ENCODE measurements at regions not wholly inside any gene's neighbourhood (a gene's known extent, or its start where the extent isn't known, plus 50 kb on each side); places are given as distances from the start of the nearest gene placed in this dataset.

DNA sequence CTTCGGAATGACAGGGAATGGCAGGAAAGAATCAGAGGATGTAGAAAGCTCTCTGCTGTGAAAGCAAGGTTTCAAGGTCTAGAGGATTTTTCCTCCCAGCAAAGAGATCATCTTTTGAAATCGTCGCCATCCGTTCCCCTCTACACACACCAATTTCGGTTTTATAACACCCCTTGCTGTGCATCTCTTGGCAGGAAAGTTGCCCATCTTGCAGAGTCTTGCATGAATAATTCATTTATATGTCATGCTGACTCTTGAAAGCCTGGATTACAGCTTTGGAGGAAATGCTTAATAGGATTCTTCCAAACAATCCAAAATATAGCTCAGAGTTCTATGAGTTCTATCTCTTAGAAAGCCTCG, 262.7 kb downstream of the CHL1 start:
- DNase-seq, result no peak

GRCh38 chr3:461006-461405, 264.4 kb downstream of the CHL1 start:
- DNase-seq, result no peak

DNA sequence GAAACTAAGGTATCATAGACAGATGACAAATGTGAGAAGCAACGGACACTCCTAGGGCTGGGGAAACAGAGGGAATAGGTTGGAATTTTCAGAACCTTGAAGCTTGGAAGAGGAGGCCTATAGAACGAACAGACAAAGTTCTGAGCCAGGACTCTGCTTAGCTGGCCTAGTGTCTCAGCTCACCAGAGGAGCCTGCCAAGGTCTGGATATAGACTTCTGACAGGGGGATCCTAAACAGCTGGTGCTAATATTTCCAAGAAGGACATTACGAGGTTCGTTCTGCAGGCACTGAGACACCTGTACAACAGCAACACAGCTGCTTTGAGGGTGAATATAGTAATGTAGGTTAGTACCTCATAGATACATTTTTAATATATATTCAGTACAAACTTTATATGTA, 266.3 kb downstream of the CHL1 start:
- no peak for DNase-seq

DNA sequence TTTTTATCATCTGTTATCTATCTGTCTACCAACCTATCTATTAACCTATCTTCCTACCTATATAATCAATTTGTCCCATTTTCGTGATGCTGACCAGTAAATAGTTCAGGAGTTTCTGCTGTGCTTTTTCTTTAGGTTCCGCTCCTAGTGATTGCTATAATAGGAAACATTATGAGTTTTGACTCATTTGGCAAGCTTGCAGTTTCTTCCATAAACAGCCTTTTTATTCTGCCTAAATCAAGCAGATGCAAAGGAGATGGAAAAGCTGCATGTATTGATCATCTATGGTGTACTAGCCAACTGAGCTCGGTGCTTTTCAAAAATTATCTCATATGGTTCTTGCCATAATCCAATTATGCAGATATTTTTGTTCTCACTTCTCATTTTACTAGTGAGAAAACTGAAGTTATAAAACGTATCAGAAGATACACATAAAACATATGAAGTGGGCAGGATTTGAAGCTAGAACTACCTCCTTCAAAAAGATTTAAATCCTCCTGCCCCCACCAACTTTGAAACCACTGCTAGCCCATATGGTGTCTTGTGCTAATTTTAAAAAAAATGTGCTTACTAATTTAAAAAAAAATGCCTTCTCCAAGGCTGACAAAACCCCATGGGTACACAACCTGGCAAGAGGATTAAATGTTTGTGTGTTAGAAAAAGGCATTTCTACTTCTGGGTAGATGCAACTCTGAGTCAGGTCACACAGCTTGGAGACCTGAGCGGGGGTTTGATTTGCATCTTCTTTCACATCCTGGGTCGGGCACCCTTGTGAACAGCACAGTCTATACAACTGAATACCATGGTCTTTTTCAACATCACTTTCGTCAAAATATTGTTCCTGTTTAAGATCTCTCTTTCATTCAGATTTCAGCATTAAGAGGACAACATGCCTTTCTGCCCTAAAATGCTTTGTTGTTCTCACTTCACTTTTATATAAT, 267.0 kb downstream of the CHL1 start:
- no peak for DNase-seq

DNA sequence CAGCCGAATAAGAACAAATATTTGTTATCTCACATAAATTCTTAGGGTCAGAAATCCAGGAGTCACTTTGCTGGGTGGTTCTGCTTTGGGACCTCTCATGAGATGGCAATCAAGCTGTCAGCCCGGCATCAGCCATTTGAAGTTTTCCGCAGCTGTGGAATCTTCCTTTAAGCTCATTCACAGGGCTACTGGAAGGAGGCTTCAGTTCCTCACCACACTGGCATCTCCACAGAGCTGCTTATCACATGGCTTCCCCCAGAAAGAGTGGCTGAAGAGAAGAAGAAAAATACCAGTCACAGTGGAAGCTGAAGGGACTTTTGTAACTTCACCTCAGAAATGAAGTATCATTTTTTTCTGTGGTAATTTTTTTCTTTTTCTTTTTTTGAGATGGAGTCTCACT, 267.7 kb downstream of the CHL1 start:
- no peak for DNase-seq

DNA sequence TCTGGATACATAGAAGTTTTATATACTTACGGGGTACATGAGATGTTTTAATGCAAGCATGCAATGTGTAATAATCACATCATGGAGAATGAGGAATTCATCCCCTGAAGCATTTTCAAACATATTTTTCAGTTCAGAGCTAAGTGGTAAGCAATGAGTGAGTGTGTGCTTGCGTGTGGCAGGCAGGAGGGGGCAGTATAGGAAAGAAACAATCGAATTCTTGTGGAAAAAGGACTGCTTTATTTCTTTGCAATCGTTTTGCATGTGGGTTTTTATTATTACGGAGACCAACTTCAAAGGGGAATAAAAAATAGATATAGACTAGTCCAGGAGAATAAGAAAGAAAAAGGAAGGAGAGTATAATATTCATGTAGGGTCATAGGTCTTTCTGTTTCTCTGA, 271.6 kb downstream of the CHL1 start:
- no peak for DNase-seq

DNA sequence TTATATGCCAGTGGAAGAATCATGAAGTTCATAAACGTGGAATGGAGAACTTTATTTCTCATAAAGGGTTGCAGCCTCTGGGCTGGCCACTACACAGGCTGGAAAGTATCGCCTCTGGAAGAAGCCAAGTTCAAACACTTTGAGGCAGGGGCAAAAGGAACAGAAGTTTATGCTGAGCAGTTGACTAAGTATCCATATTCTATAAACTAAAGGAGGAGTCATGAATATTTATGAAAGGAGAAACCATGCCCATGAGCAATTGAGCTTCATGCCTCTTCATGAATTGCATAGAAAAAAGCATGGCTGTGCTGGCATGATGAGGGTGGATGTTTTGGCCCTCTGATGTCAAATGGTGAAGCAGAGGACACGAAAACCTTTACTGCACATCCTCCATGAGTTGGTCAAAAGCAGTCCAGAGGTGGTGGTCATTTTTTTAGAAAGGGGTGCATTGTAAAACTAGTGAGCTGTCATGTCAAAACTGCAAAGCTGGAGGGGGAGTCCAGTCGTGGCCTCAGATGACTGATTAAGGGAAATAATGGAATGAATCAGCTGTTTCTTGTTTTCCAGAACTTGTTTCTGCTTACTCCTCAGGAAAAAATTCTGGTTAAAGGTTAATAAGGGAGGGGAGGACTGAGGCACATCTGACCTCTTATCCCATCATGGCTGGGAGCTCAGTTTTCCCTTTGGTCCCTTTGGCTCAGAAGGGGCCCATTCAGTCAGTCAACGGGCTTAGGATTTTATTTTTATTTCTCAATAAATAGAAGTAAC, 276.7 kb downstream of the CHL1 start:
- DNase-seq, result no peak

GRCh38 chr3:474828-475227, 278.3 kb downstream of the CHL1 start:
- DNase-seq, result no peak

GRCh38 chr3:480070-480469, 283.5 kb downstream of the CHL1 start:
- no peak for DNase-seq

- no peak for DNase-seq
These were observed 284.5 kb downstream of the CHL1 start for GRCh38 chr3:481111-481510.

DNA sequence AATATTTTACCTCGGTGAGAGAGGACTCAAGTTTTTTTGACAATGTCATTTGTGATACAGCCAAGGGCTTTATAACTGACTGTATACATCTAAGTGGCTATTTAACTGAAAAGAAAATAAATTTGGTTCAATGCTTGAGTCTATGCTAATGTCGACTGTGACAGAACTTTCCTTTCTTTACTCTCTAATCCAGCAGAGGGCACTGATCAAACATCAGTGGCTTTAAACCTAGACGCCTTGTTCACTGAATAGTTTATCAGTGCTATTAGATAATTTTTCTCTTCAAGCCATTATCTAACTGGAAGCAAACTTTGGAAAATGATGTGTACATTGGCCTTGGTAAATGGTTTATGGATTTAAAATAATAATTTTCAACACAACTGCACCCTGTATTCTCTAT, 285.1 kb downstream of the CHL1 start:
- DNase-seq, result no peak

GRCh38 chr3:482479-482878, 285.9 kb downstream of the CHL1 start:
- no peak for DNase-seq

DNA sequence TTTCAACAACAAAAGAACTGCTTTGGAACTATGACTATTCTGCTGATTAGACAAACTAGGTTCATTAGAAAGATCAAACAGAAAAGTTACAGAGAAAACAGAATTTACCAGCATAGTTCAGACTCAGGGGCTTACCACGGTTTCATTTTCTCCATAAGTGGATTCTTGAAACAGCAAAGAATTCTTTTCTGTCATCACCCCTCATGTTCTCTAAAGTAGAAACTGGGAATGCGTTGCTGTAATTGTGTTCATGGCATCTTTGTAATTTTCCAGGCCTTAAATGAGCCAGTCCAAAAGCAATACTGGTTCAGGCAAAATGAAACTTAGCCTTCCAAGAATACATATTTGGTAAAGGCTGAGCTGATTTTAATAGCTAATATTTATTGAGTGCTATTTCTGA, 287.8 kb downstream of the CHL1 start:
- DNase-seq, result no peak

DNA sequence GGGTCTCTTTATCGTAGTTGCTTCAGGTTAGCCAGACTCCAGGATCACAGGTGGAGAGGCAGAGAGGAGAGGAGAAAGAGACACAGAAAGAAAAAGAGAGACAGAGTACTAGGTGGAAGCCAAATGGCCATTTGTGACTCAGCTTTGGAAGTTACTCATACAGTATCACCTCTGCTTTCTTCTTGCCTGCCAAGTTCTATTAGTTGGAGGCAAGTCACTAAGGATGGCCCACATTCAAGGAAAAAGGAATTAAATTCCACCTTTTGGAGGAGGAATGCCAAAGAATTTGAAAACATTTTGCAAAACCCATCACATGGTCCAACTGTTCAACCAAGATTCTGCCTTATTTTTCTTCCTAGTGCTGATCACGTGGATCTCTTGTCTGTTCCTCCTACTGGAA, 291.1 kb downstream of the CHL1 start:
- no peak for DNase-seq

DNA sequence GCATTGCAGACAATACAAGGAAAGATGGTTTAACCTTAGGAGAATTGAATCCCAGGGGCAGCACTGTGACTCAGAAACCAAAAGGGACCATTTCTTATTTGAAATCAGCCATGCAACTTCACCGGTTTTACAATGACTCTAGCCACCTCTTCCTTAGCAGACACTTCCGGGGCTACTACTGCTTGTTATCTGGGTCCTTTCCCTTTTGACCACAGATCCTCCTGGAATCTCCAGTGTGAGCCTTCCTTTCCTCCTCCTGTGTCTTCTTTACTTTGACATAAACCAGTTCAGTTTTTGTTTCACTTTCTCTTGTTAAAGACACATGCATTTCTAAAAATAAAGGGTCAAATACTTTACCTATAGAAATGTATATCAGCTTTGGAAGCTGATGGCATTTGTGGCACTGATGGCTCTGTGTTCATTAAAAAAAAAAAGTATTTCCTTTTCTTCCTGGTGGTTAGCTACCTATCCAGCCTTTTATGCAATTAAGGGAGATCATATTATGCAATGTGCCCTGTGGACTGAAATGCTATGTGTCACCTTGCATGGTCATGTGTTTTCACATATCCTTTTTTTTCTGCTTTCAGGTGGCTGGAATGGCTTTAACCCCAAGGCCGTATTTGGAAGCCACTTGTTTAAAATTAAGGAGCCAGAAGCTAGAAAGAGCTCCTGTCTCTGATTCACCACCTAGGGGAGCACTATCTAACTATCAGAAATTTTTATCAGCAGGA, 296.2 kb downstream of the CHL1 start:
- no peak for DNase-seq

- DNase-seq, result no peak
These were observed 297.6 kb downstream of the CHL1 start for GRCh38 chr3:494190-494589.

GRCh38 chr3:498487-498886, 301.9 kb downstream of the CHL1 start:
- no peak for DNase-seq

DNA sequence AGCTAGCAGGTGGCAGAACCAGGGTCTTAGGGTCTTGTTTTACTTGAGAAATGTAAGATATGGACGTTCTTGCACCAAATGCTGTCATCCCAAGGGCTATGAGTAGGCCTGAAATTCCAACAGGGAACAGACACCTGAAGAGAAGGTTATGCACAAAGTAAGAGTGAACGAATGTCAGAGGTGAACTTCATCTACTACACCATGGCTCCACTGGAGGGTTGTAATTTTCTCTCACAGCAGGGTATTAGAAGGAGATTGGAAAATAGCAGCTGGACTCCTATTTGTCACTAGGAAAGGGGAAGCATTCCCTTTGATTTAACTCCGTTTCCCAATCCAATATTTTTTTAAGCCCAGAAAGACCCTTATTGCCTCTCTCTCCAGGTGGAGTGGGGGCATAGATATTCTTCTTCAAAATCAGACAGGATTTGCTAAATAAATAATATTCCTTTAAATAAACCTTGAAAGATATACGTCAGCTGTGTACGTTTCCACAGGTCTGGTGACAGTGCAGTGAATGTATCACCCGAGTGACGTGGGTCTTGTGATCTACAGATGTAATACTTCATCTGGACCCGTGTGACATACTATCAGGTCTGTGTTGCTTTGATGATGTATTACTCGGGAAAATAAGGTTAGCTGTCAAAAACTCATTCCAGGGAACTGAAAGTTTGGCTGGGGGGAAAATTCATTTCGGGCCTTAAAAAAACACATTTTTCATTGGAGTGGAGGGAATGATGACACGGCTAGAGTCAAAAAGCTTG, 302.6 kb downstream of the CHL1 start:
- no peak for DNase-seq

GRCh38 chr3:502486-502885, 305.9 kb downstream of the CHL1 start:
- DNase-seq, result no peak

DNA sequence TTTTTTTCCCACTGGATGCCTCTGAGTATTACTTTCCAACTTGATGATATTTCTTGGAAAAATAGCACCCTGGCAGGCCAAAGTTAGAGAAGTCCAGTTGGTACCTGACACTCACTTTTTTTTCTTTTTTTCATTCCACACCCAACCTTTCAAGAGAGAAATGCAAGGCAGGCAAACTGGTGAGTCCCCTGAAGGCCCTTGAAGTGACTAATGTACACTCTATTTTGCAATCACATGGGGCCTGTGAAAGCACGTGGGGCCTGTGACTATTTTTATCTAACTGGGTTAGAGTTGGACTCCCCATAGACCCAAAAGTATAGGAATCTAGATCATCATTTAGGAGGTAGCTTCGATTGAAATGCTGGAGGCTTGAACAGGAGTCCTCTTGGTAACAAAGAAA, 316.7 kb downstream of the CHL1 start:
- DNase-seq, result no peak

DNA sequence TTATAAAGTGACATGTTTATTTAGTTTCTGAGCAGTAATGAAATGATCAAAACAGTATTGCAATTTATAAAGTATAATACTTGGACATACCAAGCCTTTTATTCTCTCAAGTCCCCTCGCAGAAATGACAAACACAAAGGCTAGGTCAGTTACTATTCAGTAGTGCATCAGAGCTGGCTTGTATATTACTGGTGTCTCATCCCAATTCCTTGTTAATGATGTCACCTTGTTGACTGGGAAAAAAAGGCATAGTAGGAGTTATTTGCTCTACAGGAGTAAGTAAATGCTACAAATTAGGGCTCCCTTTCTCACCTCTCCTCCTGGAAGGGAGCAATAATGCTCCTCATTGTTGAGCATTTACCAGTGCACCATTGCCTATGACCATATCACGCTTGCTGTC, 317.6 kb downstream of the CHL1 start:
- no peak for DNase-seq

DNA sequence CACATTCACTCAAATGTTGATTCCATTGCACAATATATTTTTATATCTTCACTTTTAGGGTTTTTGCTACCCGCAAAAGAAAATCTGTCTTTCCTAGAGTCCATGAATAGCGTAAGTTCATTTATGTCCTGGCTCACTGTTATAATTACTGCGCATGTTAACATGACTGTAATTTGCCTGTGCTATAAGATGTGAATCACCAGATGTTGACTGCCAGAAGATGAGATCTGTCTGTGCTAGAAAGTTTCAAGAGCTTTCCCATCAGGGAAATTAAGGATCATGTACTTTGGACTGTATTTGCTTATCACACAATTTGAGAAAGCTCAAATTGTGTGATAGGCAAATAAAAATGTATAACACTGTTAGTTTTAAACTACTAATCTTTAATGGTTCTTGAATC, 322.5 kb downstream of the CHL1 start:
- no peak for DNase-seq

DNA sequence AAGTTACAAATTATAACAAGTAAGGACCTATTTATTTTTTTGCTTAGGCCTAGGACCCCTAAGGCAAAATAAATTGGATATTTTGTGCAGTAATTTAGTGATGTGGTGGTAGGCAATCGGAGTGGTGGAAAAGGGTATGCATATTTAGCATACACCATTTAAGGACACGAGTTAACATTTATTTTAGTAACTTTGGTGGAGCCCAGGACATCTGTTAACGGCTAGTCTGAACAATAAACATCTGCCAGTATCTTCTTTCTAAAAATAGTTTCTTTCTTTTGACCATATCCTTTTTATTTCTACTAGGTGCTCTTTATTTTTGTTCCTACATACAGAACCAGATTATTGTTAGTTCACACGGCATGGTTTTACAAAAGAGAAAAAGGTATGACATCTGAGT, 326.3 kb downstream of the CHL1 start:
- DNase-seq, result no peak
